ENCODE measurements at regions not wholly inside any gene's neighbourhood (a gene's known extent, or its start where the extent isn't known, plus 50 kb on each side); places are given as distances from the start of the nearest gene placed in this dataset.

- Histone ChIP-seq H3K9me3 (no peaks in the 10 kb centered on the region), H3K4me3 (no peak overlapping the region), H3K36me3 (no peaks in the 10 kb centered on the region), H3K27me3 (replicated peaks; ENCODE audit: insufficient read depth) (no peaks in the 10 kb centered on the region), H3K4me1 (replicated peaks) (no peaks in the 10 kb centered on the region), H3K27ac (no peak overlapping the region)
- TF ChIP-seq POLR2AphosphoS5 (IDR thresholded peaks at IDR 0.05) = no peak
- no peak for TF ChIP-seq CTCF (IDR thresholded peaks at IDR 0.05)
- TF ChIP-seq POLR2A (IDR thresholded peaks at IDR 0.05) = no peak
- intact Hi-C loops (cut with DNase I) = no loop called here
- 0% methylated on average over 1 of the region's 1 CpG for WGBS
- DNase-seq (ENCODE audit: low spot score) = no peak
Measured at GRCh38 chr2:188145885-188146284, 145.8 kb upstream of the GULP1 start.

GRCh38 chr2:188146888-188147287, 144.8 kb upstream of the GULP1 start:
- no peak for DNase-seq (ENCODE audit: low spot score)
- 38% methylated on average over 1 of the region's 1 CpG for WGBS
- Histone ChIP-seq H3K9me3 (no peaks in the 10 kb centered on the region), H3K27me3 (replicated peaks; ENCODE audit: insufficient read depth) (no peaks in the 10 kb centered on the region), H3K27ac (no peak overlapping the region), H3K4me1 (replicated peaks) (no peaks in the 10 kb centered on the region), H3K36me3 (no peaks in the 10 kb centered on the region), H3K4me3 (no peak overlapping the region)
- TF ChIP-seq POLR2A (IDR thresholded peaks at IDR 0.05) (no peak), POLR2AphosphoS5 (IDR thresholded peaks at IDR 0.05) (no peak), CTCF (IDR thresholded peaks at IDR 0.05) (no peak)
- intact Hi-C loops (cut with DNase I) = no loop called here

GRCh38 chr2:188151670-188152069, 140.0 kb upstream of the GULP1 start:
- H3K27ac ChIP-seq = no peak overlapping the region
- TF ChIP-seq POLR2AphosphoS5 (IDR thresholded peaks at IDR 0.05) (no peak), CTCF (IDR thresholded peaks at IDR 0.05) (no peak), POLR2A (IDR thresholded peaks at IDR 0.05) (no peak)
- H3K4me3 ChIP-seq = no peak overlapping the region
- no peaks in the 10 kb centered on the region for H3K9me3 ChIP-seq
- no peaks in the 10 kb centered on the region for H3K36me3 ChIP-seq
- 38% methylated on average over 1 of the region's 1 CpG for WGBS
- DNase-seq (ENCODE audit: low spot score) = no peak
- H3K27me3 ChIP-seq (replicated peaks; ENCODE audit: insufficient read depth) = no peaks in the 10 kb centered on the region
- no peaks in the 10 kb centered on the region for H3K4me1 ChIP-seq (replicated peaks)
- intact Hi-C loops (cut with DNase I) = no loop called here

GRCh38 chr2:188158337-188159100, 133.2 kb upstream of the GULP1 start:
- Histone ChIP-seq H3K9me3 (no peaks in the 10 kb centered on the region), H3K36me3 (no peaks in the 10 kb centered on the region), H3K27ac (no peak overlapping the region), H3K27me3 (replicated peaks; ENCODE audit: insufficient read depth) (no peaks in the 10 kb centered on the region), H3K4me1 (replicated peaks) (no peaks in the 10 kb centered on the region), H3K4me3 (no peak overlapping the region)
- 67% methylated on average over 9 of the region's 9 CpGs for WGBS
- intact Hi-C loops (cut with DNase I) = no loop called here
- no peak for TF ChIP-seq CTCF (IDR thresholded peaks at IDR 0.05)
- no peak for TF ChIP-seq POLR2A (IDR thresholded peaks at IDR 0.05)
- TF ChIP-seq POLR2AphosphoS5 (IDR thresholded peaks at IDR 0.05) = no peak
- DNase-seq (ENCODE audit: low spot score) = no peak

GRCh38 chr2:188159484-188159883, 132.2 kb upstream of the GULP1 start:
- no peak for DNase-seq (ENCODE audit: low spot score)
- Histone ChIP-seq H3K27ac (no peak overlapping the region), H3K4me1 (replicated peaks) (no peaks in the 10 kb centered on the region), H3K27me3 (replicated peaks; ENCODE audit: insufficient read depth) (no peaks in the 10 kb centered on the region), H3K9me3 (no peaks in the 10 kb centered on the region), H3K36me3 (no peaks in the 10 kb centered on the region), H3K4me3 (no peak overlapping the region)
- no peak for TF ChIP-seq POLR2A (IDR thresholded peaks at IDR 0.05)
- no peak for TF ChIP-seq CTCF (IDR thresholded peaks at IDR 0.05)
- no peak for TF ChIP-seq POLR2AphosphoS5 (IDR thresholded peaks at IDR 0.05)
- 97% methylated on average over 2 of the region's 2 CpGs for WGBS
- intact Hi-C loops (cut with DNase I) = no loop called here
